ENCODE measurements at regions not wholly inside any gene's neighbourhood (a gene's known extent, or its start where the extent isn't known, plus 50 kb on each side); places are given as distances from the start of the nearest gene placed in this dataset.

GRCh38 chrX:93977641-93978040, 303.6 kb downstream of the FAM133A start:
- no peak for TF ChIP-seq CTCF (IDR thresholded peaks at IDR 0.05)
- no peaks in the 10 kb centered on the region for H3K36me3 ChIP-seq
- DNase-seq: no peak
- no peaks in the 10 kb centered on the region for H3K9me3 ChIP-seq
- H3K9ac ChIP-seq (ENCODE audit: low read depth in 2 of 2, low read length in 2 of 2): no peak overlapping the region
- no peaks in the 10 kb centered on the region for H3K27me3 ChIP-seq
- no peaks in the 10 kb centered on the region for H3K4me1 ChIP-seq
- H3K27ac ChIP-seq: no peak overlapping the region
- H3K4me3 ChIP-seq: no peak overlapping the region
- intact Hi-C loops (cut with DNase I): no loop called here

- Histone ChIP-seq H3K4me1 (no peaks in the 10 kb centered on the region), H3K27ac (no peak overlapping the region), H3K9me3 (no peaks in the 10 kb centered on the region), H3K4me3 (no peak overlapping the region), H3K36me3 (no peaks in the 10 kb centered on the region), H3K9ac (ENCODE audit: low read depth in 2 of 2, low read length in 2 of 2) (no peak overlapping the region), H3K27me3 (no peaks in the 10 kb centered on the region)
- intact Hi-C loops (cut with DNase I): no loop called here
- no peak for DNase-seq
- TF ChIP-seq CTCF (IDR thresholded peaks at IDR 0.05): no peak
These were observed 311.6 kb downstream of the FAM133A start for GRCh38 chrX:93985344-93986307.

Data from colonic mucosa (tissue), 4 donors.